Liver (tissue), 3 donors: ENCODE measurements at regions not wholly inside any gene's neighbourhood (a gene's known extent, or its start where the extent isn't known, plus 50 kb on each side); places are given as distances from the start of the nearest gene placed in this dataset.
"Not testable (repeated sequence)": the region's sequence is repeated elsewhere in the genome, so short reads cannot be mapped to it uniquely, and the experiment has no call there.

Experiments
- GABPA ChIP-seq, 2 donors: IDR thresholded peaks in 1 of 2; conservative IDR thresholded peaks in 1 of 2; 2 replicates each; pipeline ENCODE4 v1.6.1; 2016; ENCODE audit warnings: antibody characterized with exemption in 2 of 2, mild to moderate bottlenecking in 1 of 2, moderate library complexity in 1 of 2
- RAD21 ChIP-seq, 2 donors: IDR thresholded peaks; 2 replicates each; pipeline ENCODE4 v1.6.1; 2016; ENCODE audit warnings: antibody characterized with exemption in 2 of 2, mild to moderate bottlenecking in 2 of 2
- TAF1 ChIP-seq: conservative IDR thresholded peaks from 2 replicates; pipeline ENCODE4 v1.6.1; 2016; ENCODE audit warnings: antibody characterized with exemption, mild to moderate bottlenecking
- TF ChIP-seq, protein P1 (sequence below): IDR thresholded peaks from 2 replicates; pipeline ENCODE4 v1.6.1; 2016; ENCODE audit warnings: antibody characterized with exemption, mild to moderate bottlenecking
- TF ChIP-seq, protein P2 (sequence below): fragments of 150-350 bp; IDR thresholded peaks from 2 replicates; pipeline ENCODE4 v1.5.1; 2017; ENCODE audit warnings: improper control_type of control experiment, low read depth, low read length; ENCODE audit not compliant: missing input control
- donor health status: healthy.
- donor health status: healthy.

DNA sequence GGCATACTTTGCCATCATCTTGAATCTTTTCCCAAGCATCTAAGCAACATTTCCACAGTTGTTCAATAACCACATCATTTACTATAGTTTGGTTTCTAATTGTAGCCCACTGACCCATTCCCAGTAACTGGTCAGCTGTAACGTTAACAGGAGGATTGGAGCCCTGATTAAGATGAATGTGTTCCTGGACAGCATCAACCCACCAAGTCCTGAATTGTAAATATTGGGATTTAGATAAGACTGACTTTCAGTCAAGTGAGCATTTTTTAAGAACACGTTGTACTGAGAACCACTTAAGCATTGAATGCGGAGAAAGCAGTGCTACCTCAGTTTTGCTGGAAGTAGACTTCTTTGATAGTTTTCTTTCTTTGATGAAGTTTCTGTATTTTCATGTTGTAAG lies 53.3 kb upstream of the ARL4D start:
- not testable (repeated sequence) for TF ChIP-seq TAF1; RAD21 (IDR thresholded peaks at IDR 0.05); GABPA (IDR thresholded peaks at IDR 0.05 in 1 of 2, conservative IDR thresholded peaks at IDR 0.05 in 1 of 2)
- TF ChIP-seq, protein P1, sequence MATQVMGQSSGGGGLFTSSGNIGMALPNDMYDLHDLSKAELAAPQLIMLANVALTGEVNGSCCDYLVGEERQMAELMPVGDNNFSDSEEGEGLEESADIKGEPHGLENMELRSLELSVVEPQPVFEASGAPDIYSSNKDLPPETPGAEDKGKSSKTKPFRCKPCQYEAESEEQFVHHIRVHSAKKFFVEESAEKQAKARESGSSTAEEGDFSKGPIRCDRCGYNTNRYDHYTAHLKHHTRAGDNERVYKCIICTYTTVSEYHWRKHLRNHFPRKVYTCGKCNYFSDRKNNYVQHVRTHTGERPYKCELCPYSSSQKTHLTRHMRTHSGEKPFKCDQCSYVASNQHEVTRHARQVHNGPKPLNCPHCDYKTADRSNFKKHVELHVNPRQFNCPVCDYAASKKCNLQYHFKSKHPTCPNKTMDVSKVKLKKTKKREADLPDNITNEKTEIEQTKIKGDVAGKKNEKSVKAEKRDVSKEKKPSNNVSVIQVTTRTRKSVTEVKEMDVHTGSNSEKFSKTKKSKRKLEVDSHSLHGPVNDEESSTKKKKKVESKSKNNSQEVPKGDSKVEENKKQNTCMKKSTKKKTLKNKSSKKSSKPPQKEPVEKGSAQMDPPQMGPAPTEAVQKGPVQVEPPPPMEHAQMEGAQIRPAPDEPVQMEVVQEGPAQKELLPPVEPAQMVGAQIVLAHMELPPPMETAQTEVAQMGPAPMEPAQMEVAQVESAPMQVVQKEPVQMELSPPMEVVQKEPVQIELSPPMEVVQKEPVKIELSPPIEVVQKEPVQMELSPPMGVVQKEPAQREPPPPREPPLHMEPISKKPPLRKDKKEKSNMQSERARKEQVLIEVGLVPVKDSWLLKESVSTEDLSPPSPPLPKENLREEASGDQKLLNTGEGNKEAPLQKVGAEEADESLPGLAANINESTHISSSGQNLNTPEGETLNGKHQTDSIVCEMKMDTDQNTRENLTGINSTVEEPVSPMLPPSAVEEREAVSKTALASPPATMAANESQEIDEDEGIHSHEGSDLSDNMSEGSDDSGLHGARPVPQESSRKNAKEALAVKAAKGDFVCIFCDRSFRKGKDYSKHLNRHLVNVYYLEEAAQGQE, result not testable (repeated sequence)
- TF ChIP-seq, protein P2, sequence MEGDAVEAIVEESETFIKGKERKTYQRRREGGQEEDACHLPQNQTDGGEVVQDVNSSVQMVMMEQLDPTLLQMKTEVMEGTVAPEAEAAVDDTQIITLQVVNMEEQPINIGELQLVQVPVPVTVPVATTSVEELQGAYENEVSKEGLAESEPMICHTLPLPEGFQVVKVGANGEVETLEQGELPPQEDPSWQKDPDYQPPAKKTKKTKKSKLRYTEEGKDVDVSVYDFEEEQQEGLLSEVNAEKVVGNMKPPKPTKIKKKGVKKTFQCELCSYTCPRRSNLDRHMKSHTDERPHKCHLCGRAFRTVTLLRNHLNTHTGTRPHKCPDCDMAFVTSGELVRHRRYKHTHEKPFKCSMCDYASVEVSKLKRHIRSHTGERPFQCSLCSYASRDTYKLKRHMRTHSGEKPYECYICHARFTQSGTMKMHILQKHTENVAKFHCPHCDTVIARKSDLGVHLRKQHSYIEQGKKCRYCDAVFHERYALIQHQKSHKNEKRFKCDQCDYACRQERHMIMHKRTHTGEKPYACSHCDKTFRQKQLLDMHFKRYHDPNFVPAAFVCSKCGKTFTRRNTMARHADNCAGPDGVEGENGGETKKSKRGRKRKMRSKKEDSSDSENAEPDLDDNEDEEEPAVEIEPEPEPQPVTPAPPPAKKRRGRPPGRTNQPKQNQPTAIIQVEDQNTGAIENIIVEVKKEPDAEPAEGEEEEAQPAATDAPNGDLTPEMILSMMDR, result not testable (repeated sequence)
